Neural cell (in vitro differentiated cells): ENCODE measurements at regions not wholly inside any gene's neighbourhood (a gene's known extent, or its start where the extent isn't known, plus 50 kb on each side); places are given as distances from the start of the nearest gene placed in this dataset.

ENCODE experiments used
- EP300 ChIP-seq: fragments of 450-650 bp; conservative IDR thresholded peaks from 2 replicates; pipeline ENCODE4 v1.6.1; 2014; ENCODE audit warnings: antibody characterized with exemption, mild to moderate bottlenecking, moderate library complexity; ENCODE audit not compliant: poor library complexity, severe bottlenecking
- EZH2 ChIP-seq: fragments of 200-600, 300-800 bp; shearing (Covaris generic), sonication (generic); IDR thresholded peaks from 2 replicates; pipeline ENCODE4 v1.6.1; 2014; ENCODE audit warnings: antibody characterized with exemption, low read length, borderline replicate concordance, mild to moderate bottlenecking; ENCODE audit not compliant: insufficient read depth, poor library complexity, severe bottlenecking
- MXI1 ChIP-seq: fragments of 450-650 bp; conservative IDR thresholded peaks from 2 replicates; pipeline ENCODE4 v1.6.1; 2014; ENCODE audit warnings: antibody characterized with exemption, mild to moderate bottlenecking; ENCODE audit not compliant: poor library complexity, severe bottlenecking
- POLR2AphosphoS5 ChIP-seq: IDR thresholded peaks from 2 replicates; pipeline ENCODE4 v1.6.1; 2012
- SMC3 ChIP-seq: fragments of 450-650 bp; conservative IDR thresholded peaks from 2 replicates; pipeline ENCODE4 v1.6.1; 2014; ENCODE audit warnings: antibody characterized with exemption, mild to moderate bottlenecking, moderate library complexity; ENCODE audit not compliant: poor library complexity
- TAF1 ChIP-seq: IDR thresholded peaks from 2 replicates; pipeline ENCODE4 v1.6.1; 2012; ENCODE audit warnings: low read depth
- TF ChIP-seq, protein P1 (sequence below): fragments of 450-650 bp; IDR thresholded peaks from 2 replicates; pipeline ENCODE4 v1.5.1; 2014; ENCODE audit warnings: antibody characterized with exemption, mild to moderate bottlenecking, moderate library complexity; ENCODE audit not compliant: poor library complexity, severe bottlenecking

- TF ChIP-seq, protein P1, sequence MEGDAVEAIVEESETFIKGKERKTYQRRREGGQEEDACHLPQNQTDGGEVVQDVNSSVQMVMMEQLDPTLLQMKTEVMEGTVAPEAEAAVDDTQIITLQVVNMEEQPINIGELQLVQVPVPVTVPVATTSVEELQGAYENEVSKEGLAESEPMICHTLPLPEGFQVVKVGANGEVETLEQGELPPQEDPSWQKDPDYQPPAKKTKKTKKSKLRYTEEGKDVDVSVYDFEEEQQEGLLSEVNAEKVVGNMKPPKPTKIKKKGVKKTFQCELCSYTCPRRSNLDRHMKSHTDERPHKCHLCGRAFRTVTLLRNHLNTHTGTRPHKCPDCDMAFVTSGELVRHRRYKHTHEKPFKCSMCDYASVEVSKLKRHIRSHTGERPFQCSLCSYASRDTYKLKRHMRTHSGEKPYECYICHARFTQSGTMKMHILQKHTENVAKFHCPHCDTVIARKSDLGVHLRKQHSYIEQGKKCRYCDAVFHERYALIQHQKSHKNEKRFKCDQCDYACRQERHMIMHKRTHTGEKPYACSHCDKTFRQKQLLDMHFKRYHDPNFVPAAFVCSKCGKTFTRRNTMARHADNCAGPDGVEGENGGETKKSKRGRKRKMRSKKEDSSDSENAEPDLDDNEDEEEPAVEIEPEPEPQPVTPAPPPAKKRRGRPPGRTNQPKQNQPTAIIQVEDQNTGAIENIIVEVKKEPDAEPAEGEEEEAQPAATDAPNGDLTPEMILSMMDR = no peak
- no peak for TF ChIP-seq SMC3
- TF ChIP-seq POLR2AphosphoS5 = no peak
- no peak for TF ChIP-seq EP300
- no peak for TF ChIP-seq TAF1
- TF ChIP-seq EZH2 = no peak
- TF ChIP-seq MXI1 = no peak
These were observed 365.3 kb downstream of the SATB2 start for GRCh38 chr2:199092419-199092818.
